ENCODE measurements at regions not wholly inside any gene's neighbourhood (a gene's known extent, or its start where the extent isn't known, plus 50 kb on each side); places are given as distances from the start of the nearest gene placed in this dataset.

DNA sequence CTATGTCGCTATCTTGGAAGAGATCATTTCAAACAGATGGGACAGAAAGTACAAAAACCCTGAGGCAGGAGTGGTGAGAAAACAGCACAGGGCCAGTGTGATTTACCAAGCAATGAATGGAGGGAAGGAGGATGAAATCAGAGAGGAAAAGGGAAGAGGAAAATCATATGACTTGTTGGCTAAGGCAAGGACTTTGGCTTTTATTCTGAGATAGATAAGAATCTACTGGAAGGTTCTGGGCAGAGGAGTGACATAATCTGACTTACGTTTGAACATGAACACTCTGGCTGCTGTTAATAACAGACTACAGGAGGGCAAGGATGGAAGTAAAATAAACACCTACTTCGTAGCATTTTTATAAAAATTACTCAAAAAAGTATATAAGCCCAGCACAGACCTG lies 207.8 kb upstream of the SLC7A11 start:
- H3K4me1 ChIP-seq = peaks cover 0 to 6% of the 10 kb centered on the region in 2 donors
- H3K36me3 ChIP-seq = no peaks in the 10 kb centered on the region
- TF ChIP-seq, protein P1, sequence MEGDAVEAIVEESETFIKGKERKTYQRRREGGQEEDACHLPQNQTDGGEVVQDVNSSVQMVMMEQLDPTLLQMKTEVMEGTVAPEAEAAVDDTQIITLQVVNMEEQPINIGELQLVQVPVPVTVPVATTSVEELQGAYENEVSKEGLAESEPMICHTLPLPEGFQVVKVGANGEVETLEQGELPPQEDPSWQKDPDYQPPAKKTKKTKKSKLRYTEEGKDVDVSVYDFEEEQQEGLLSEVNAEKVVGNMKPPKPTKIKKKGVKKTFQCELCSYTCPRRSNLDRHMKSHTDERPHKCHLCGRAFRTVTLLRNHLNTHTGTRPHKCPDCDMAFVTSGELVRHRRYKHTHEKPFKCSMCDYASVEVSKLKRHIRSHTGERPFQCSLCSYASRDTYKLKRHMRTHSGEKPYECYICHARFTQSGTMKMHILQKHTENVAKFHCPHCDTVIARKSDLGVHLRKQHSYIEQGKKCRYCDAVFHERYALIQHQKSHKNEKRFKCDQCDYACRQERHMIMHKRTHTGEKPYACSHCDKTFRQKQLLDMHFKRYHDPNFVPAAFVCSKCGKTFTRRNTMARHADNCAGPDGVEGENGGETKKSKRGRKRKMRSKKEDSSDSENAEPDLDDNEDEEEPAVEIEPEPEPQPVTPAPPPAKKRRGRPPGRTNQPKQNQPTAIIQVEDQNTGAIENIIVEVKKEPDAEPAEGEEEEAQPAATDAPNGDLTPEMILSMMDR (IDR thresholded peaks at IDR 0.05) = no peak
- intact Hi-C loops (cut with DNase I) = no loop called here
- no peaks in the 10 kb centered on the region for H3K9me3 ChIP-seq
- H3K27ac ChIP-seq = no peak overlapping the region
- DNase-seq (no peak), ATAC-seq (no peak)
- H3K4me3 ChIP-seq = no peak overlapping the region
- H3K27me3 ChIP-seq = no peaks in the 10 kb centered on the region

DNA sequence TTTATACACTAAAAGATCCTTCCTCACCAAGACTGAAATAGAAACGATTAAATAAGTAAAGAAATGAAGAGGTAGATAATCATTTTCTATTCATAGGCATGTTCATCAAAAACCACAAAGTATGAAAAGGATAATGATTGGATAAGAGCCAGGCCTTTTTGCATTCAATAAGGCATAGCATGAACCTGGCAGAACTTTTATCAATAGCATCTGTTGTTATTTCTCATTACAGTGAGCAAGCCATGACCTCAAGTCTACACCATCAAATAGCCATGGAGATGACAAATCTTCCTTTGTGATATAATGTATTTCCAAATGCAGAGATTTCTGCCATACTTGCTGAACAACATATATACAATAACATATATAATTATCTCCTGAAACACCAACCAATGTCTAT lies 206.0 kb upstream of the SLC7A11 start:
- Histone ChIP-seq H3K27me3 (no peaks in the 10 kb centered on the region), H3K4me3 (no peak overlapping the region), H3K27ac (no peak overlapping the region), H3K9me3 (no peaks in the 10 kb centered on the region), H3K36me3 (no peaks in the 10 kb centered on the region), H3K4me1 (peaks cover 0 to 6% of the 10 kb centered on the region in 2 donors)
- intact Hi-C loops (cut with DNase I) = no loop called here
- TF ChIP-seq, protein P1 (IDR thresholded peaks at IDR 0.05) = no peak
- ATAC-seq (no peak), DNase-seq (no peak)

- no peak for DNase-seq
- H3K9me3 ChIP-seq = peaks cover 0 to 8% of the 10 kb centered on the region in 2 donors
- no peak overlapping the region for H3K27ac ChIP-seq
- TF ChIP-seq, protein P1 (IDR thresholded peaks at IDR 0.05) = no peak
- intact Hi-C loops (cut with DNase I) = no loop called here
- peaks cover 0 to 6% of the 10 kb centered on the region in 2 donors for H3K4me1 ChIP-seq
- ATAC-seq = no peak
- H3K4me3 ChIP-seq = no peak overlapping the region
- no peaks in the 10 kb centered on the region for H3K36me3 ChIP-seq
- no peaks in the 10 kb centered on the region for H3K27me3 ChIP-seq
Observed at GRCh38 chr4:138446456-138446855, 204.3 kb upstream of the SLC7A11 start.

DNA sequence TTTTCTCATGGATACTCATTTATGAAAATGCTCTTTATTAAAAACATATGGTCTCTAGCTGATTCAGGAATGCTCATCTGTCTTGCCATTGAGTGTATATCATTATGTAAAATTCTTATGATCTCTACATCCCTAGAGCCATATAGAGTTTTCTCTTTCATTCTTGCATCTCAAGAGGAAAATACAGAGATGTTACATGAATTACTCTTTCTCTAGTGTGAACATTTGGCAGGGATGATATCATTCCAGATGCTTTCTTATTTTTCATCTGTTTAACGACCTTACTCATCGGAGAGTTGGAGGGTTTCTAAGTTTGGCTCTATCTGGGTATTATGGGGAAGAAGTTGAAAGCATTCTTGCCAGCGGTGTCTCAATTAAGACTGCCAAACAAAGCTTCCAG lies 202.9 kb upstream of the SLC7A11 start:
- no peak for ATAC-seq
- intact Hi-C loops (cut with DNase I) = no loop called here

GRCh38 chr4:138444260-138444659 lies 202.1 kb upstream of the SLC7A11 start:
- H3K9me3 ChIP-seq = peaks cover 0 to 8% of the 10 kb centered on the region in 2 donors
- ATAC-seq (no peak), DNase-seq (no peak)
- H3K4me1 ChIP-seq = no peaks in the 10 kb centered on the region
- no peaks in the 10 kb centered on the region for H3K27me3 ChIP-seq
- no peak overlapping the region for H3K4me3 ChIP-seq
- no peaks in the 10 kb centered on the region for H3K36me3 ChIP-seq
- no peak overlapping the region for H3K27ac ChIP-seq
- TF ChIP-seq, protein P1 (IDR thresholded peaks at IDR 0.05) = no peak
- intact Hi-C loops (cut with DNase I) = no loop called here

More for the DNA sequence above, 202.9 kb upstream of the SLC7A11 start:
- H3K4me3 ChIP-seq = no peak overlapping the region
- no peaks in the 10 kb centered on the region for H3K4me1 ChIP-seq
- no peak for DNase-seq
- H3K27me3 ChIP-seq = no peaks in the 10 kb centered on the region
- H3K9me3 ChIP-seq = peaks cover 0 to 8% of the 10 kb centered on the region in 2 donors
- TF ChIP-seq, protein P1 (IDR thresholded peaks at IDR 0.05) = no peak
- no peaks in the 10 kb centered on the region for H3K36me3 ChIP-seq
- H3K27ac ChIP-seq = no peak overlapping the region

Measured in left lung (tissue), 4 donors.